Skeletal muscle cell (primary cell): ENCODE measurements at regions not wholly inside any gene's neighbourhood (a gene's known extent, or its start where the extent isn't known, plus 50 kb on each side); places are given as distances from the start of the nearest gene placed in this dataset.

ENCODE experiments used
- DNase-seq: peaks from one replicate; pipeline ENCODE4 v3.0.0-alpha.2; 2010; ENCODE audit warnings: low read depth
- H3K4me3 ChIP-seq: 2 replicates; pipeline ENCODE4 v1.5.1; 2011; ENCODE audit warnings: low read depth, mild to moderate bottlenecking, control low read depth, low read length, moderate library complexity

DNA sequence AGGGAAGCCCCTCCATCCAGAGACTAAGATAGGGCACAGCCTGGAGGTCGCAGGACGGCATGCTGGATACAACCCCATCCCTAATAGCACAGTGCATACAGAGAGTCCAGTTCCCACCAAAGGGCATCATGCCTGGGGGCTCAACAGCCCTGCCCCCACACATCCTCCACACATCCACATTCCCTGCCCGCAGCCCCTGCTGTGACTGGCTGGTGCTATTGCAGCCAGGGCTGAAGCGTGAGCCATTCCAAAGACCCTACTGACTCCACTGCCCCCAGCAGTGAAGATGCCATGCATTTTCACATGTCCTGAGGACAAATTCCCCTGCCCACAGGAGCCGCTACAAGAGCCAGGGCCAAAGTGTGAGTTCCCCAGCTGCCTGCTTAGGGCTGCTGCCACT, 641.6 kb downstream of the METTL4 start:
- no peak overlapping the region for H3K4me3 ChIP-seq
- DNase-seq, result no peak

DNA sequence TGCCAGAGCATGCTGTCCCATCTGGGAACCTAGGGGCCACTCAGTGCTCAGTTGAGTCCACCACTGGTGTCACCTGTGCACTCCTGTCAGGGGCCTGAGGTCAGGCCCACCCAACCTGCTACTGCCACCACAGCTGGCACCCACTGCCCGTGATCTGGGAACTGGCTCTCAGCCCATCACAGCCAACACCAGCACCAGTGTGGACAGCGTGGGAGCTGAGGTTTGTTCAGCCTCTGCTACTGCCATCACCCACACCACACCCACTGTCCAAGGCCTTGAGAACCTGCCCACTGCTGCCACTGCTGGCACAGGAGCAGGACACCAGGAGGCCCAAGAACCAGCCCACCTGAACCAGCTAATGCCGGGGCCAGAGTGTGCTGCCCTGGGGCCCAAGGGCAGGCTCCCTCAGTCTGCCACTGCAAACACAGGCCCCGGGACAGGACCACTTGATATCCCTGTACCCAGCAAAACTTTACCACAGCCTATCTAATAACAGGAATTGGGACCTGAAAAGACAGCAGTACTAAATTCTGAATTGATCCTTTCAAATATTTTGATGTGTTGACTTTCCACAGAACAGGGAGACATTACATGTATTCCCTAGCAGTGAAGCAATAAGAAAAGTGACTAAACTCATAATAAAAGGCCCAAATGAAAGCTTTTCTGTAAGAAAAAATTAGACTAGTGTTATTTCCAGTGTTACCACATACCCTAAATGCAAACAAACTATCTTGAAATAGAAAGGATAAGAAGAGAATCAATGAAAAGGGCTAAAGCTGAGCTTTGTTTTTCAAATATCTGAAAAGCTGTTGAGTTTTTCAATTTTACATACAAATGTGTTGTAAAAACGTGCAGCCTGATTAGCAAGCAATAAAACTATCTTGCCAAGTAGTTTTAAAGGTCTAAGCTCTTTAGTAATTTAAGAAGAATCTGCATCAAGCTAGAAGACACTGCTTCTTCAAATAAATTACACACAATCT, 640.7 kb downstream of the METTL4 start:
- DNase-seq, result no peak
- no peak overlapping the region for H3K4me3 ChIP-seq

DNA sequence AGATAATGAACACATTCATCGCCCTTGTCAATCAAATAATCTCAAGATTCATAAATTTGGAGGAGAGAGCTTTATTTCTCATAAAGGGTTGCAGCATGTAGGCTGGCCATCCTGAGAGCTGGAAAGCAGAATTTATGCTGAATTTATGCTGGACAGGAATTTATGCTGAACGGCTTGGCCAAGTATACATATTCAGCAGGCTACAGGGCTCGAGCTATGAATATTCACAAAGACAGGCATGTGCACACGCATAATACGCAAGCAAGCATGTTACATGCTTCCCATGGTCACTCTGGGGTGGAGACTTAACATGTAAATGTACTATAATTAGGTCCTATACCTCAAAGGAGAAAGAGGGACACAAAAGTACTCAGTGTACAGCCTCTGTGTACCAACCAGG, 618.8 kb downstream of the METTL4 start:
- DNase-seq, result no peak
- H3K4me3 ChIP-seq, result no peak overlapping the region

DNA sequence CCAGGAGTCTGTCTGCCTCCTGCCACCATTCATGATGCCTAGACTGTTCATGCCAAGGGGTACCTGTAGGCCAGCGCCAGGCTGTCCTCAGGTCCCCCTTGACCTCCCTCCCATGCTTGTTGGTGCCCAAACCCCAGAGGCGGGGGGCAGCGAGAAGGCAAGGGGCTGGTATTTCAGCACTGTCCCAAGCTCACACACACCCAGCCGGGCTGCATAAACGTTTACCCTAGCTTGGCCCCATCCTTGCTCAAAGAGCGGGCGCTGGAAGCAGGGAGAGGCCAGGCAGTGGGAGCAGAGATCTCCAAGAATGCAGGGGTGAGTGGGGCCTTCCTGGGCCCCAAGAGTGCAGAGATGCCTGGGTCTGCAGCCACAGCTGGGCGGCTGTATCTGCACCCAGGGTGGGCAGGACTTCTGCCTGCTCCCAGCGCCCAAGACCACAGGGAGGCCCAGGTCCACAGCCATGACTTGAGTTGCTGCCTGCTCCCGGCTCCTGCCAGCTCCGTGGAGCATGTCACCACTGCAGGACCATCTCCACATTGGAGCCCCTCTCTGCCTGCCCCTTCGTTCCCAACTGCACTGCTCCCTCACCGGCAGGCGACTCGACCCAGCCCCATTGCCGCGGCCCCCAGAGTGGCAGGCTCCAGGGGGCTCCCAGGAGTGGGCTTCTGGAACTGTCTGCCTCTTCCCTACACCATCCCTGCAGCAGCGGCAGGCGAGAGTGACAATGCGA, 616.6 kb downstream of the METTL4 start:
- no peak for DNase-seq
- no peak overlapping the region for H3K4me3 ChIP-seq

DNA sequence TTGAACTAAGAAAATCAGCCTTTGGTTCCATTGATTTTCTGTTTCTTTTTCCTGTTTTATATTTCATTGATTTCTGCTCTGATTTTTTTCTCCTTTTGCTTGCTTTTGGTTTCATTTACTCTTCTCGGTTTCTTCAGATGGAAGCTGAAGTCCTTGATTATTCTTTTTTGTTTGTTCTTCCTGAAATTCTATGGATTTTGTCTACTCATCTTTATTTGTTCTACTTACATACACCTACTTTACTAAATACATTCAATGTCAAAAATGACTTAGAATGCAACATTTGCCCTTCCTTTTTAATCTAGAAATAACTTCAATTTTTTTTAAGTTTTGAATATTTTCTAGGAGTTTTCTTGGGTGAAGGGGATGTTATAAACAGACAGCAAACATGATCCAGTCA, 612.5 kb downstream of the METTL4 start:
- DNase-seq, result no peak
- H3K4me3 ChIP-seq, result no peak overlapping the region

DNA sequence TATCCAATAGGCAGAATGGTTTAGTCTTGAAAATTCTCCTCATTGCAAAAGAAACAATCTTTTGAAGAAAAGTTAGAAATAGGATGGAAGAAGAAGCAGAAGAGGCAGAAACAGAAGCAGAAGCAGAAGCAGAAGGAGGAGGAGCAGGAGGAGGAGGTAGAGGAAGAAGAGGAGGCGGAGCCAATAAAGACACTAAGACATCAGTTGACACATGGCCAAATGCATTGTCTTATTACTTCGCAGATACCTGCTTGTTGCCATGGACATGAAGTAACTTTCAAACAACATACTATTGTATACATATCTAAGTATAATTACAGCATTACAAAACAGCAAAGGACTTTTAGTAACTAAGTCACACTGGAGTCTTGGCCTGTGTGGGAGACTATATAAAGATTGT, 606.3 kb downstream of the METTL4 start:
- H3K4me3 ChIP-seq, result no peak overlapping the region
- DNase-seq, result no peak

DNA sequence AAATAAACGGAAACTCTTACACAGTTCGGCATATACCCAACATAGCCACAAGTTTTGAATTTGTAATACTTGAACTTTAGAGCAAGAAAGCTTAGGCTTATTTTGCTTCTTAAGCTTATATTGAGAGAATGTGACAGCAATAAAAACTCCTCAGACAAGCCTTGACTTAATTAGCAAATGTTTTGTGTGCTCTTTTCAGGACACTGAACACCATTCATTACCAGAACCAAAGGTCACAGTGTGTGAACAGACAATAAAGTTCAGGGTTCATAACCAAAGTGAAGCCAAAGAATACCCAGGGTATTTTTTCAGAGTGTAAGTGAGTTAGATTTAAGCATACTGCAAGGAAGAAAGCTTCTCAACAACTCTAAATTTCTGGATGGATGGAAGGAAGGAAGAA, 605.8 kb downstream of the METTL4 start:
- no peak overlapping the region for H3K4me3 ChIP-seq
- DNase-seq, result no peak

DNA sequence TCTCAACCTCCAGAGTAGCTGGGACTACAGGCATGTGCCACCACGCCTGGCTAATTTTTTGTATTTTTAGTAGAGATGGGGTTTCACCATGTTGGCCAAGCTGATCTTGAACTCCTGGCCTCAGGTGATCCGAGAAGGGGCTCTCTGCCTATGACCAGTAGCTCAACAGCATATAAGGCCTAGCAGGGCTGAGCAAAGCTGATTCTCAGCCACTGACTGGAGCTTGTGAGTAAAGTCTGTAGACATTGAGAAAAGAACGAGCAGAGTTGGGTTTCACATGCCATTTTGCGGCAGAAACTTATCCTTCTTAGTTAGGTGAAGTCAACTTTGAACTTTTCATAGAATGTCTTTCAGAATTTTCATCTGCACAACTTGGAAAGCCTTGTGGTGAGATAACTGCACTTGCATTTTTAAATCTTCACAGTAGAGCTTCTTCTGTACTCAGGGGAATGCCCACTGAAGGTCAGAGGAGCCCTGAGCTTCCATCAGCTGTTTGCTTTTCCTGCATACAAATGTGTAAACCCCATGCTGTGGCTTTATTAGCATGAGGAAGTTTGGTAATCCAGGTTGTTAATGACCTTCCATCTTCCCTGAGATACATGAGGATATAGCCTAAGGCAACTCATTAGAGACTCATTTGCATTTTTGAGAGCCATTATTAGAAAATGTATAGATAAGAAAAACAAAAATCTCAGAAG, 602.4 kb downstream of the METTL4 start:
- DNase-seq, result no peak
- H3K4me3 ChIP-seq, result no peak overlapping the region

DNA sequence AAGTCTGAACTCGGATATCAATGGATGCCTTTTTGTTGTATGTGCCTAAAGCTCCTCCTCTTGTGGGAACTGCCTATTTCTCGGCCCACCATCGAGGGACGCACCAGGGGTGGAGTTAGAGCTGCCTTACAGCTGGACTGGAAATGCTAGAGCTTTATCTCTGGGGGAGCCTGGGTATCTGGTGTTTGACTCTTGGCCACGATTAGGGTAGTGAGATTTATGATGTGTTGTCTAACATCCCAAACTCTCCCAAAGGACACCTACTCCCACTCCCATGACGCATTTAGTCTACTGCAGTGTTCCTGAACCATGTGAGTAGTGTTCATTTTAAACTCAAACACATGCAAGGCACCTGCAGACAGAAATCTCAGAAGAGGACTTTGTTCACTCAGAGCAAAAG, 594.8 kb downstream of the METTL4 start:
- no peak for DNase-seq
- no peak overlapping the region for H3K4me3 ChIP-seq

DNA sequence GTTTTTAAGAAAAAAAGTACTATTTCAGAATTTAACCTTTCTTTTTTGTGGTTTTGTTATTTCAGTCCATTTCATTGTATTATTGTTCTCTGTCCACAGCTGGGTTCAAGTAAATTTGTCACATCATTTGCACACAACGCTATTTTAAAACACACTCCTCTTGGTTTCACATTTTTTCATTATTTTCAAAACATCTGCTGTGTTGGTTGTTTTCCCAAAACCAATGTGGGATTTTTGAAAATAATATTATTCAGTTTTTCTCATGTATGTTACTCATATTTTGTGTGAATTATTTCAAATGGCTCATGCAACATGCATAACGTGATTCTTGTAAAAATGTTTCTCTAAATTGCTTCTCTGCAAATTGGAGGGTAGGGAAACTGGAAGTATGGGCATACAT, 589.2 kb downstream of the METTL4 start:
- H3K4me3 ChIP-seq, result no peak overlapping the region
- no peak for DNase-seq

DNA sequence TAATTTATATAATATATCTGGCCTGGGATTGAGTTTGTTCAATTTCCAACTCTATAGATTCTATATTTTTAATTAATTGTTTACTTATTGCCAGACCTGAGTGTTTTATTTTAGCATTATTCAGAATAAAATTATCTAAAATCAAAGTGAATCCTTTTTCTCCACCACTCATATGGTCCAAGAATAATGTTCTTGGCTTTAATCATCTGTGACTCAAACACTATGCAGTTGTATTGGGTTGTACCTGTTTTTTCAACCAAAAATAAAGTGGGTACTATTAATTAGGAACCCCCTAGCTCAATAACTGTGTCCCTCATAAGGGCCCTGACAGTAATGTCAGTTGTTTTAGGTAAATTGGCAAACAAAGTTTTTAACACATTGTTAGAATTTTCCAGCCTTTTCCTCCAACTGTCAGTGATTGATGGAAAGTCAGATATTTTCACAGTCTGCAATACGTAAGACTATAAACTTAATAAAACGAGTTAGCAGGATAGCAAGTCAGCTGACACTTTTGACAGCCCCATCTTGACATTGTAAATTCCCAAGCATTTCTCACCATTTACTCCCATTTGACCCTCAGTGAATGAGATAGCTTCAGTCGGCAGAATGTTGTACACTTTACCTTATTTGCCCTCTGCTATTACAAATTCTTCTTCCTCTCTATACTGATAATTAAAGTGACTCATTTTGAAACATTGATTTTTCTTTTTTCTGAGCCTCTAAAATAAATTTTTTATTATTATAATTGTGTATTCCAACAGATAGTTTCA, 587.4 kb downstream of the METTL4 start:
- H3K4me3 ChIP-seq, result no peak overlapping the region
- no peak for DNase-seq

DNA sequence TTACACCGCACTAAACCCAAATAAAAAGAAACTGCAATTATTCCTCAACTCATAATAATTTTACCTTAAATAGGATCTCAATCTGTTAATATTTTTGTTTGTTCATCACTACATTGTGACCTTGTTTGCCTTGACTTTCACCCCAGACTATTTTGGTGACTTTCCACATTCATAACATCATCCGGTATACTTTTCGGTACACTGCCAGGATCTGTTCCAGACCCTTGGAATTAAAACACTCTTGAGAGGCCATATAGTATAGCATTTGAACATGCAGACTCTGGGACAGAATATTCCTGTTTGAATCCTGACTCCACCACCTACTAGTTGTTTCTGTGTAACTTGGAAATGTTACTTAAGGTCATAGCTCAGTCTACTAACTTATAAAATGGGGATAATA, 577.4 kb downstream of the METTL4 start:
- H3K4me3 ChIP-seq, result no peak overlapping the region
- DNase-seq, result no peak

DNA sequence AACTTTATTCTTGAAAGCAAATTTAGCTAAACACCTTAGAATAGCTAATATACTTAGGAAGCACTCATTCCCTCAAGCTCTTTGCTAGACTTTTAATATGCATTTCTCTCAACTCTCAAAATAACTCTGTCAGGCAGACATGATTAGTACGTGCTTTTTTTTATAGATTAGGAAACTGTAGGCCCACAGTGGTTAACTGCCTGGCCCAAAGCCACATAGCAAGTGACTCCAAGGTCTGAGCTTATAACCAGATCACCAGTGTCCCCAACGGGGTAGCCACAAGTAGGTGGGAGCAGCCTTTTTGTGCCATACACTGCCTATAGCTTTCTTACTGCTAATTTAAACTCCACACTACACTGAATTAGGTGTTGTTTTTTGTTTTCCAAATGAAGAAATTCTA, 576.8 kb downstream of the METTL4 start:
- no peak for DNase-seq
- no peak overlapping the region for H3K4me3 ChIP-seq

DNA sequence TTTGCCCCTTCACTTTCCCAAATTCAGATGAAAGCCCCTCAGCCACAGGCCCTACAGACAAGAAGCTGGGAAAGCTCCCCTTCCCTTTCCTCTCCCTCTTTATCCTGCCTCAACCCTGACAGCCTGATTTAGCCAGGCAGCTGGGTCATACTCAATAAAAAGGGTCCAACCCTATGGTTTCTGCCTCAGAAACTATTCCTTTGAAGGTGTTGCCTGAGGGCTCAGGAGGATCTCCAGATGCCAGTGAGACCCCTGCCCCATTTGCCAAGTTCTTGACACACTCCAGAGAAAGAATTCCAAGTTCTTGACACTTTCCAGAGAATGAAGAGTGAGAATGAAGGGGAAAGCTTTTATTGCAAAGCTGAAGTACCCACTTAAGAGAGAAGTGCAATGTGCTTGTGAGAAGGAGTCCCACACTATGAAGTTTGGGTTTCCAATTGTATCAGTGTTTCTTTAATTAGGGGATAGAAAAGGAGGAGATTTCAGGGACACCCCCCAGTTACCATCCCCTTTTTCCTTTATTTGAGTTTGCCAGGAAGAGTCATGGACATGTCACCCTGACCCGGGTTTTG, 576.2 kb downstream of the METTL4 start:
- H3K4me3 ChIP-seq, result no peak overlapping the region
- no peak for DNase-seq

DNA sequence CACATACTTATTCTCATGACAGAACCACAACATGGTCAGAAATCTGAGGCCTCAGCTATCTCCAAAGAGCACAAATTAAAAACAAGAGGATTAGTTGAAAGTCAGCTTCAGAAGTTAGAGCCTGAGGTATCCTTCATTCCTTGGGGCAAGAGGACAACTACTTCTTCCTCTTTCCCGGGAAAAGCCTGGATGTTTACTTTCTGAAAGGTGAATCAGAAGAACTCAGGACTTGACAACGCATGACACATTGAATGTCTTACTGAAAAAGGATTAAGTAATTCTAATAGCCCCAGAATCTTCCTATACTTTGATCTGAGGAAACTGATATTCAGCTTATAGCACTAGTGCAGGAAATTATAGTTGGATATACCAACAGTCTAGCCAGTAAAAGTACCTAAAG, 573.2 kb downstream of the METTL4 start:
- no peak overlapping the region for H3K4me3 ChIP-seq
- DNase-seq, result no peak

DNA sequence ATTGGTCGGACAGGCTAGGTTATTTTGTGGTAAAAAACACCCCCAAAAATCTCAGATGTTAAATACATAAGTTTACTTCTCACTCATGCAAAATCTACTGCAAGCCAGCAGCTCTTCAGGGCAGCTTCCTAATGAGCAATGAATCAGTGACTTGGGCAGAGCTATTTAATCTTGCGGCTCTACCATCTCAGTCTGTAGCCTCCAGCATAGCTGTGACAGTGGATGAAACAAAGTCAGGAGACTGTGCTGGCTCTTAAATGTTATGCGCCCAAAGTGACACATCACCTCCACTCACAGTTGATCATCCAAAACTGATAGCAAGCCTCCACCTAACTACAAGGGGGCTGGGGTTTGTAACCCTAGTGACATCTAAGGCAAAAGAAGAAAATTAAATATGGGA, 571.9 kb downstream of the METTL4 start:
- DNase-seq, result no peak

DNA sequence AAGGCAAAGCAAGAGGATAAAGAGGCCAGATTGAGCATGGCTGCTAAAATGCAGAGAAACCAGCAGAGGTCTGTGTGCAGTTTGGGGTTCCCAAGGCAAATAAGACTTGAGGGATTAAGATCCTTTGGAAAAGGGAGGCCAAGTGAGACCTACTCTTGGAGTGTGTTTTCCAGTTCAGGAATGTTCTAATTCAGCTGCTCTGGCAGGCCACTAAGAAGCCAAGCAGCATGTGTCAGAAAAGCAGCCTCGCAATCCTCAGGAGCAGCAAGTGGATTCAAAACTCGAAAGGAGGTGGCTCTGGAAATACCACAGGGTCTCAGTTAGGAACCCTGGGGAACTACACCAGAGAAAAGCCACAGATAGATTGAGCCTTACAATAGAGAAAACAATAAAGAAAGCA, 569.2 kb downstream of the METTL4 start:
- no peak for DNase-seq
- no peak overlapping the region for H3K4me3 ChIP-seq

More for the DNA sequence above, 571.9 kb downstream of the METTL4 start:
- H3K4me3 ChIP-seq, result no peak overlapping the region

DNA sequence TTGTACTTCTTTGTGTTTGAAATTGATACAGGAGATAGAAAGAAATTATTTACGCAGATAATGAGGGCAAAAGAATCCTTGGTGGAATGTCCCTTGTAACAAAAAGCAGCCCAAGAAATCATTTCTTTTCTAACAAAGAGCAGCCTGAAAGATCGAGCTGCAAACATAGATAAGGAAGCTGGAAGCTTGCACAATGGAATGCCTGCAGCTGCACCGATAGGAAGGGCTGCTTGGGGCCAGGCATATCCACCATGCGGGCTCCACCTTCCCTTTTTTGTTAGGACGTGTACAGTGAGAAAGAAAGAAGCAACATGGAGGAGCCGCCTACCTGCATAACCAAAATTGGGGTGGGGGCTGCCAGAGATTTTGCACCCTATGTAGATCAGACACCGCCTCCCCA, 568.7 kb downstream of the METTL4 start:
- no peak overlapping the region for H3K4me3 ChIP-seq
- DNase-seq, result no peak
